Common myeloid progenitor, CD34-positive (primary cell): ENCODE measurements at regions not wholly inside any gene's neighbourhood (a gene's known extent, or its start where the extent isn't known, plus 50 kb on each side); places are given as distances from the start of the nearest gene placed in this dataset.

Source experiments
- CTCF ChIA-PET: fragments of 350-600 bp; sonication (Branson Sonifier 250); formaldehyde crosslinking; loops from one replicate; lab custom pipeline; 2021; ENCODE audit warnings: antibody characterized with exemption; lab: Charles Lee
- POLR2A ChIA-PET: fragments of 350-600 bp; sonication (Branson Sonifier 250); formaldehyde crosslinking; loops from one replicate; lab custom pipeline; 2021; ENCODE audit warnings: antibody characterized with exemption; lab: Charles Lee
- DNase-seq, 3 donors: peaks; one replicate each; pipeline versions ENCODE4 v3.0.0 to v3.0.0-alpha.2; 2013
- H3K27ac ChIP-seq, 2 experiments: 1 replicate in 1 of 2; 2 replicates in 1 of 2; pipeline ENCODE4 v1.7.0; 2013; ENCODE audit warnings: inconsistent platforms in 2 of 2, low read length in 2 of 2, mild to moderate bottlenecking in 2 of 2, low read depth in 1 of 2, moderate library complexity in 1 of 2; ENCODE audit not compliant: severe bottlenecking in 2 of 2, insufficient read depth in 1 of 2, poor library complexity in 1 of 2
- H3K27me3 ChIP-seq, 5 experiments: replicated peaks in 2 of 5; 1 replicate in 3 of 5; 2 replicates in 2 of 5; pipeline versions ENCODE4 v1.6.1 to v1.7.0; 2013; ENCODE audit warnings: low read length in 4 of 5, mild to moderate bottlenecking in 2 of 5, moderate library complexity in 2 of 5, inconsistent platforms in 1 of 5; ENCODE audit not compliant: insufficient read depth in 5 of 5, control insufficient read depth in 4 of 5
- H3K36me3 ChIP-seq, 4 experiments: 1 replicate in 2 of 4; 2 replicates in 2 of 4; pipeline versions ENCODE4 v1.6.1 to v1.7.0; 2013; ENCODE audit warnings: low read length in 3 of 4, control low read depth in 1 of 4, mild to moderate bottlenecking in 1 of 4; ENCODE audit not compliant: control insufficient read depth in 4 of 4, insufficient read depth in 4 of 4
- H3K4me1 ChIP-seq, 4 experiments: 1 replicate in 3 of 4; 2 replicates in 1 of 4; pipeline versions ENCODE4 v1.6.1 to v1.7.1; 2013; ENCODE audit warnings: low read length in 3 of 4, mild to moderate bottlenecking in 3 of 4, control low read depth in 1 of 4, inconsistent platforms in 1 of 4, moderate library complexity in 1 of 4; ENCODE audit not compliant: control insufficient read depth in 4 of 4, insufficient read depth in 4 of 4; ENCODE audit errors: control extremely low read depth in 1 of 4
- H3K4me3 ChIP-seq, 7 experiments: 1 replicate in 4 of 7; 2 replicates in 3 of 7; pipeline versions ENCODE4 v1.5.1 to v1.7.0; 2013; ENCODE audit warnings: mild to moderate bottlenecking in 7 of 7, low read length in 6 of 7, moderate library complexity in 6 of 7, inconsistent platforms in 2 of 7, low read depth in 2 of 7, control low read depth in 1 of 7; ENCODE audit not compliant: insufficient read depth in 4 of 7, control insufficient read depth in 1 of 7; ENCODE audit errors: extremely low read depth in 1 of 7
- H3K9me3 ChIP-seq, 5 experiments: 1 replicate in 4 of 5; 2 replicates in 1 of 5; pipeline versions ENCODE4 v1.6.1 to v1.7.1; 2013; ENCODE audit warnings: low read length in 4 of 5, mild to moderate bottlenecking in 2 of 5, inconsistent platforms in 1 of 5, low read depth in 1 of 5, moderate library complexity in 1 of 5; ENCODE audit not compliant: control insufficient read depth in 4 of 5, insufficient read depth in 2 of 5; ENCODE audit errors: control extremely low read depth in 1 of 5
- WGBS: methylation state at CpG from one replicate; pipeline ENCODE4 v1.1.5; 2013; ENCODE audit not compliant: insufficient coverage; 5-methylcytosine and 5-hydroxymethylcytosine counted together

GRCh38 chr14:82223276-82223675, 689.6 kb upstream of the SEL1L start:
- WGBS, result no CpG with 5 or more reads among the region's 2 CpGs
- H3K9me3 ChIP-seq, result no peaks in the 10 kb centered on the region
- H3K4me3 ChIP-seq, result no peak overlapping the region
- H3K27me3 ChIP-seq, result no peaks in the 10 kb centered on the region
- ChIA-PET POLR2A (no interaction called here), CTCF (no interaction called here)
- H3K4me1 ChIP-seq, result no peaks in the 10 kb centered on the region
- no peaks in the 10 kb centered on the region for H3K36me3 ChIP-seq
- DNase-seq, result no peak
- H3K27ac ChIP-seq, result no peak overlapping the region

GRCh38 chr14:82224610-82225009, 691.0 kb upstream of the SEL1L start:
- ChIA-PET CTCF (interaction anchor here (0.6 kb wide), 1 partner anchor 592 kb away, joined by 3 read pairs; no protein-coding TSS in a partner anchor), POLR2A (no interaction called here)
- Histone ChIP-seq H3K9me3 (no peaks in the 10 kb centered on the region), H3K4me3 (no peak overlapping the region), H3K4me1 (no peaks in the 10 kb centered on the region), H3K36me3 (no peaks in the 10 kb centered on the region), H3K27me3 (no peaks in the 10 kb centered on the region), H3K27ac (no peak overlapping the region)
- DNase-seq, result no peak
- WGBS, result 75% methylated on average over 3 of the region's 3 CpGs

GRCh38 chr14:82230748-82231147, 697.1 kb upstream of the SEL1L start:
- no CpG with 5 or more reads among the region's 3 CpGs for WGBS
- H3K36me3 ChIP-seq, result no peaks in the 10 kb centered on the region
- H3K27me3 ChIP-seq, result peaks cover 0 to 3% (median 0%) of the 10 kb centered on the region in 5 experiments
- no peaks in the 10 kb centered on the region for H3K9me3 ChIP-seq
- H3K4me1 ChIP-seq, result no peaks in the 10 kb centered on the region
- no peak for DNase-seq
- ChIA-PET CTCF (no interaction called here), POLR2A (no interaction called here)
- no peak overlapping the region for H3K27ac ChIP-seq
- H3K4me3 ChIP-seq, result no peak overlapping the region

GRCh38 chr14:82238649-82239048, 705.0 kb upstream of the SEL1L start:
- ChIA-PET POLR2A (no interaction called here), CTCF (no interaction called here)
- Histone ChIP-seq H3K4me1 (no peaks in the 10 kb centered on the region), H3K27ac (no peak overlapping the region), H3K4me3 (no peak overlapping the region), H3K36me3 (no peaks in the 10 kb centered on the region), H3K9me3 (no peaks in the 10 kb centered on the region), H3K27me3 (no peaks in the 10 kb centered on the region)
- 86% methylated on average over 1 of the region's 2 CpGs for WGBS
- no peak for DNase-seq

- no peaks in the 10 kb centered on the region for H3K9me3 ChIP-seq
- WGBS, result 82% methylated on average over 6 of the region's 7 CpGs
- CTCF ChIA-PET, result no interaction called here
- no peaks in the 10 kb centered on the region for H3K27me3 ChIP-seq
- H3K36me3 ChIP-seq, result no peaks in the 10 kb centered on the region
- DNase-seq, result no peak
- POLR2A ChIA-PET, result no interaction called here
- H3K27ac ChIP-seq, result no peak overlapping the region
- H3K4me1 ChIP-seq, result no peaks in the 10 kb centered on the region
- H3K4me3 ChIP-seq, result no peak overlapping the region
These were observed 705.6 kb upstream of the SEL1L start for GRCh38 chr14:82239223-82239622.

GRCh38 chr14:82244791-82245190, 711.1 kb upstream of the SEL1L start:
- Histone ChIP-seq H3K36me3 (no peaks in the 10 kb centered on the region), H3K27me3 (no peaks in the 10 kb centered on the region), H3K4me1 (no peaks in the 10 kb centered on the region), H3K9me3 (no peaks in the 10 kb centered on the region), H3K27ac (no peak overlapping the region), H3K4me3 (no peak overlapping the region)
- CTCF ChIA-PET, result no interaction called here
- no peak for DNase-seq
- no CpG with 5 or more reads among the region's 4 CpGs for WGBS
- POLR2A ChIA-PET, result no interaction called here

- POLR2A ChIA-PET, result no interaction called here
- WGBS, result 84% methylated on average over 8 of the region's 8 CpGs
- Histone ChIP-seq H3K27ac (no peak overlapping the region), H3K4me3 (no peak overlapping the region), H3K27me3 (no peaks in the 10 kb centered on the region), H3K36me3 (no peaks in the 10 kb centered on the region), H3K4me1 (no peaks in the 10 kb centered on the region), H3K9me3 (no peaks in the 10 kb centered on the region)
- no peak for DNase-seq
- CTCF ChIA-PET, result interaction anchor here (1.0 kb wide), 1 partner anchor 10 kb away, joined by 3 read pairs; no protein-coding TSS in a partner anchor
These were observed 717.8 kb upstream of the SEL1L start for GRCh38 chr14:82251494-82251893.
